CD1c-positive myeloid dendritic cell (primary cell): ENCODE measurements at regions not wholly inside any gene's neighbourhood (a gene's known extent, or its start where the extent isn't known, plus 50 kb on each side); places are given as distances from the start of the nearest gene placed in this dataset.
"Not testable (repeated sequence)": the region's sequence is repeated elsewhere in the genome, so short reads cannot be mapped to it uniquely, and the experiment has no call there.

Source experiments
- DNase-seq: peaks from one replicate; pipeline ENCODE4 v3.0.0-alpha.2; 2016; ENCODE audit errors: extremely low spot score

DNA sequence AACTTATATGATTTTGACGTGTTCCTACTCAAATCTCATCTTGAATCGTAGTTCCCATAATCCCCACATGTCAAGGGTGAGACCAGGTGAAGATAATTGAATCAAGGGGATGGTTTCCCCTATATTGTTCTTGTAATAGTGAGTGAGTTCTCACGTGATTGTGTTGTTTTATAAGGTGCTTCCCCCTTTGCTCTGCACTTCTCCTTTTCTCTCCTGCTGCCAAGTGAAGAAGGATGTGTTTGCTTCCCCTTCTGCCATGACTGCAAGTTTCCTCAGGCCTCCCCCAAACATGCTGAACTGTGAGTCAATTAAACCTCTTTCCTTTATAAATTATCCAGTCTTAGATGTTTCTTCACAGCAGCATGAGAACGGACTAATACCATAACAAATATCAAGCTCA lies 83.2 kb downstream of the MANEA start:
- peak; percentile 12 for DNase-seq

DNA sequence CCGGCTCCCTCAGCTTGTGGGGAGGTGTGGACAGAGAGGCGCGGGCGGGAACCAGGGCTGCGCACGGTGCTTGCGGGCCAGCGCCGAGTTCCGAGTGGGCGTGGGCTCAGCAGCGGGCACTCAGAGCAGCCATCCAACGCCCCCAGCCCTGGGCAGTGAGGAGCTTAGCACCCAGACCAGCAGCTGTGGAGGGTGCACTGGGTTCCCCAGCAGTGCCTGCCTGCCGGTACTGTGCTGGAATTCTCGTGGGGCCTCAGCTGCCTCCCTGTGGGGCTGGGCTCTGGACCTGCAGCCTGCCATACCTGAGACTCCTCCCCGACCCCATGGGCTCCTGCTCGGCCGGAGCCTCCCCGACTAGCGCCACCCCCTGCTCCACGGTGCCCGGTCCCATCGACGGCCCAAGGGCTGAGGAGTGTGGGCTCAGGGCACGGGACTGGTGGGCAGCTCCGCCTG lies 92.7 kb downstream of the MANEA start:
- no peak for DNase-seq

- DNase-seq, result no peak
These were observed 98.8 kb downstream of the MANEA start for GRCh38 chr6:95676011-95676628.

DNA sequence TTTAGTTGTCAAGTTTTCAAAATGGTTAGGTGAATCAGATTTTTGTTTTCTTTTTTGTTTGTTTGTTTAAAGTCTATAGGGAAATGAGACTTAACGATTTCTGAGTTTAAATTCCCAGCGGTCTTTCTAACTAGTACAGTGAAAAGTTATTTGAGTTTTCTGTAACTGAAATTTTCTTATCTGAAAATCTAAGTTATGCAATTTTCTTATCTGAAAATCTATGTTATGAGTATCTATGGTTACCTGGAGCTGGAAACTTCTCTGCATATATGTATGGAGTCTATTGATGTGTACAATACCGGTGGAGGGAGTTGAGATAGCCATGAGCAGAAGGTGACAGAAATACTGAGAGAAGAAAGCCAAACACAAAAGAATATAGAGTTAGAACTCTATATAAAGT lies 102.6 kb downstream of the MANEA start:
- no peak for DNase-seq

- no peak for DNase-seq
These were observed 104.4 kb downstream of the MANEA start for GRCh38 chr6:95681736-95682135.

GRCh38 chr6:95682476-95682875 lies 105.1 kb downstream of the MANEA start:
- DNase-seq, result no peak

DNA sequence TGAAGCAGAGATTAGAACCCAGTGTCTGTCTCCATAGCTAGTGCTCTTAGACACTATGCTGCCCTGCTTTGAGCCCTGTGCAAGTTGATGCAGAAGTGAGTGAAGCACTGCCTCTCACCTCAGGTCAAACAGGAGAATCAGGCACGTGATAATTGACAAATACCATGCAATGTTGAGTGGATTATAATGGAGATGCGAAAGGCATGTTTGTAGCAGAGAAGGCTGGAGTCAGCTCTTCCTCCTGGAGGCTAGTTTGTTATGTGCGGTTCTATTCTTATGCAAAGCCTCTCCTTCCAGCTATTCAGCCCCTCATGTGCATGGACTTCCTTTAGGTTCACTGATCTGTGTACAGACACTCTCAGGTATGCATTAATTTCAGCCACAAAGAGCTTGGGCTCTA lies 108.5 kb downstream of the MANEA start:
- DNase-seq, result no peak

DNA sequence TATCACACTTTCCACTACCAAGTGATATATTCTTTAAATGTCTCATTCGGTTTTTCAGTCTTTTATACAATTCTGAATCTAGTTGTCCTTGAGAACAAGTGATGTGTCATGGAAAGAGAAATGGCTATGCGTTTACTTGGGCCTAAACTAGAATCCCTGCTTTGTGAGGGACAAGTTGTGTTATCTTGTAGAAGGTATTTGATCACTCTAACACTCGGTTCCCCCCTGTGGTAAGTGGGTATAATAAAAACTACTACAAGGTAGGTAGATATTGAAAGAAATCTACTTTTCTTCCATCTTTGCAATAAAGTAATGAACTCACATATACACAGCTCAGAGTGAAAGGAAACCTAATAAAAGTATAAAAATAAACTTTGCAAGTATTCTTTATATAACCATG lies 108.9 kb downstream of the MANEA start:
- no peak for DNase-seq

GRCh38 chr6:95686895-95687294 lies 109.6 kb downstream of the MANEA start:
- no peak for DNase-seq

DNA sequence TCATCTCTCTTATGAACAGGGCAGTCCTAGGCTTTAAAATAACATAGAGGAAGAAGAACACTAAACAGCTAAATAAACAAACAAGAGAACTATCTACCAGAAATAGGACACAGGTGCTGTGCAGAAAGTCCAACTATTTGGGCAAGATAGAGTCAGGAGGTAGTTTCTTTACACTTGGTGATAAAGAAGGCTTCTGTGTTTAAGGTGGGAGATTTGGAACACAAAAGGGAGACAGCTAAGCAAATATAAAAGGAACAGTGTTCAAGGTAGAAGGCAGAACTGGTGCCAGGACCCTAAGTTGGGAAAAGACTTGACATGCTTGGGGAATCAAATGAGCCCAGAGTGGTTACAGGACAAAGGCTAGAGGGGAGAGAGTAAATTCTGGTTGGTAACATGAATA lies 110.5 kb downstream of the MANEA start:
- no peak for DNase-seq

- DNase-seq, result no peak
These were observed 113.0 kb downstream of the MANEA start for GRCh38 chr6:95690328-95690727.

GRCh38 chr6:95693108-95693507 lies 115.8 kb downstream of the MANEA start:
- DNase-seq, result no peak

GRCh38 chr6:95698271-95698670 lies 120.9 kb downstream of the MANEA start:
- DNase-seq, result no peak

DNA sequence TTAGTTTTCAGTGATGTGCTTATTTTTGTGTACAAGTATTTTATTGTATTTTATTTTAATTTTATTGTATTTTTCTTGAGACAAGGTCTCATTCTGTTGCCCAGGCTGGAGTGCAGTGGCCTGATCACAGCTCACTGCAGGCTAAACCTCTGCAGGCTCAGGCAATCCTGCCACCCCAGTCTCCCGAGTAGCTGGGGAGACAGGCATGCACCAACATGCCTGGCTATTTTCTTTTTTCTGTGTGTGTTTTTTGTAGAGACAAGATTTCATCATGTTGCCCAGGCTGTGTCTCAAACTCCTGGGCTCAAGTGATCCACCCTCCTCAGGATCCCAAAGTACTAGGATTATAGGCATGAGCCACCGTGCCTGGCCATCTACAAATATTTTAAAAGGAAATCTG lies 146.3 kb downstream of the MANEA start:
- no peak for DNase-seq

DNA sequence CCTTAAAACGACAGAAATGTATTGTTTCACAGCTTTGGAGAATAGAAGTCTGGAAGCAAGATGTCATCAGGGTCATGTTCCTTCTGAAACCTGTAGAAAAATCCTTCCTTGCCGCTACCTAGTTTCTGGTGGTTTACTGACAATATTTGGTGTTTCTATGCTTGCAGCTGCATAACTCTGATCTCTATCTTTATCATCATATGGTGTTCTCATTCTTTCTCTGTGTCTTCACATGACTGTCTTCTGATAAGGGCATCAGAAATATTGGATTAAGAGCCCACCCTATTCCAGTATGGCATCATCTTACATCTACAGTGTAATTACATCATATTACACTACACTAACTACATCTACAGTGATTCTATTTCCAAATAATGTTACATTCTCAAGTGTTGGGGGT lies 148.0 kb downstream of the MANEA start:
- no peak for DNase-seq

GRCh38 chr6:95740157-95740556 lies 162.8 kb downstream of the MANEA start:
- no peak for DNase-seq

DNA sequence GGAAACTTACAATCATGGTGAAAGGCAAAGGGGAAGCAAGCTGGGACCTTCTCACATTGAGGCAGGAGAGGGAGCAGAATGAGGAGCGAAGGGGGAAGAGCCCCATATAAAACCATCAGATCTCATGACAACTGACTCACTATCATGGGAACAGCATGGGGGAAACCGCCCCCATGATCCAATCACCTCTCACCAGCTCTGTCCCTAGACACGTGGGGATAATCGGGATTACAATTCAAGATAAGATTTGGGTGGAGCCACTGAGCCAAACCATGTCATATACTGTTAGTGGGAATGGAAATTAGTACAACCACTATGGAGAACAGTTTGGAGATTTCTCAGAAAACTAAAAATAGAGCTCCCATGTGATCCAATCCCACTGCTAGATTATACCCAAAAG lies 163.7 kb downstream of the MANEA start:
- DNase-seq, result no peak

DNA sequence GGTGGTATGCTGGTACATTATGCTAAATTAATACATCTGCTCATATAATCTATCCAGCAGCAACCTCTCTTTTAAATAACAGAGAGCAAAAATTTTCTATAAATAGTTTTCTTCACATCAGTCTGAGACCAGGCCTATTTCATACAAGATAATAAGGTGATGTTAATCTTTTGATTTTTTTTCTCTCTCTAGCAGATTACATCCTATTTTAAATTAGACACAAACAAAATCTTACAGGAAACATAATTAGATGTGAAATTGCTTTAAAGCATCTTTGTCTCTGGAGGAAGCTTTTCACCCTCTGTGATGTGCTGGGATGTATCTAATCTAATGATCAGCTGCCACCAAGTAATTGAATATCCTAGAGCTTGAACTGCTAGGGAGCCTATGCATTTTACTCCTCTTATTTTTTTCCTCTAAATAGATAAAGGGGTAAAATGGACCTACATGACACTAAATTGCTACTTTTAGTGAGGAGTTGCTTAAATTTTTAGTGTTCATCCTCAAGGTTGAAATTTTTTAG lies 165.5 kb downstream of the MANEA start:
- DNase-seq, result no peak

DNA sequence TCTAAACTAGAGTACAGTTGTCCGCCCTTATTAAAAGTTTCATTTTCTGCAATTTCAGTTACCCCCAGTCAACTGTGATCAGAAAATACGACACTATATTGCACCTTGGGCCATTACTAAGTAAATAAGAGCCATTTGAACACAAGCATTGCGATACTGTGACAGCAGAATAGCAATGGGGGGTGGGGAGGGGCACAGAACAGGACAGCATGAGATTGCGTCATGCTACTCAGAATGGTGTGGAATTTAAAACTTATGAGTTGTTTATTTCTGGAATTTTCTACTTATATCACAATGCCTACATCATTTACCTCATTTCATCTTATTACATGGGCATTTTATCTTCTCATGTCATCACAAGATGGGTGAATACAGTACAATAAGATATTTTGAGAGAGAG lies 166.3 kb downstream of the MANEA start:
- no peak for DNase-seq

- DNase-seq, result not testable (repeated sequence)
These were observed 181.1 kb downstream of the MANEA start for GRCh38 chr6:95758236-95759069.

GRCh38 chr6:95767897-95768463 lies 190.6 kb downstream of the MANEA start:
- DNase-seq, result no peak

- no peak for DNase-seq
These were observed 191.2 kb downstream of the MANEA start for GRCh38 chr6:95768539-95768938.

- no peak for DNase-seq
These were observed 200.0 kb downstream of the MANEA start for GRCh38 chr6:95777338-95777737.
